ENCODE measurements at regions not wholly inside any gene's neighbourhood (a gene's known extent, or its start where the extent isn't known, plus 50 kb on each side); places are given as distances from the start of the nearest gene placed in this dataset.

DNA sequence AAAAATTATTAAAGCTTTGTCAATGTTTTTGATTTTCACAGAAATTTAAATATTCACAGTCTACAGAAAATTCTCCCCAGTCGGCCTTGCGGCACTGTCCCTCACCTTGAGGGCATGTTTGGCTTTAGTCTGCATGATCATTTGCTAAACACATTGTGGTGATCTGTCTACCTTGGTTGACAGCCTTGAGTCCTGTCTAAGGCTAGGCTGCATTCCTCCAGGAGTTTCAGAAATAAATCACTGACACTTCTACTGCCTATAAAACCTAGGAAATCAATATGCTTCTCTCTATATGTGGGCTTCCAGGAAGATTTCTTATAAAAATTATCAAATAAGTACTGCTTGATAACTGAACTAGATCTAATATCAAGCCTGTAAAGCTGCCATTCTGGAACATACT lies 430.7 kb upstream of the GRM3 start:
- DNase-seq (ENCODE audit: low spot score in 2 of 2) (no peak), ATAC-seq (ENCODE audit: low read depth) (no peak)
- H3K9me3 Mint-ChIP-seq: no peaks in the 10 kb centered on the region
- no peak overlapping the region for H3K27ac Mint-ChIP-seq
- no peaks in the 10 kb centered on the region for H3K4me1 Mint-ChIP-seq
- H3K36me3 Mint-ChIP-seq: no peaks in the 10 kb centered on the region
- H3K27me3 Mint-ChIP-seq: no peaks in the 10 kb centered on the region
- H3K4me3 Mint-ChIP-seq: no peak overlapping the region

DNA sequence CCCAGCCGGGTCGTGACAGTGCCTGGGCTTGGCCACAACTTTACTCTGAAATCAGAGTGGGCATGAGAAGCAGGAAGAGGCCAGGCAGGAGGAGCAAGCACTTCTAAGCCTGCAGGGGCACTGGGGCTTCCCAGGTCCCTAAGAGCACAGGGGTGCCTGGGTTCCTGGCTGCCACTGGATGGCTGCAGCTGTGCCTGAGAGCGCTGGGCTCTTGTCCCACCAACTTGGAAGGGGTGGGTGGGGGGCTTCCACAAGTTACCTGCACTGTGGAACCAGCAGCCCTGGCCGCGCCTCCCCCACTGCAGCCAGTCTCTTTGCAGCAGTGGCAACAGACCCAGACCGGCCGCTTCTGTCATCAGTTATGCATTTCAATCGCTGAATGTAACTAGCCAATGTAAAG lies 434.7 kb upstream of the GRM3 start:
- H3K4me1 Mint-ChIP-seq: no peaks in the 10 kb centered on the region
- H3K36me3 Mint-ChIP-seq: no peaks in the 10 kb centered on the region
- H3K27me3 Mint-ChIP-seq: no peaks in the 10 kb centered on the region
- H3K9me3 Mint-ChIP-seq: peaks cover 3% of the 10 kb centered on the region
- no peak overlapping the region for H3K27ac Mint-ChIP-seq
- ATAC-seq (ENCODE audit: low read depth) (no peak), DNase-seq (ENCODE audit: low spot score in 2 of 2) (no peak)
- no peak overlapping the region for H3K4me3 Mint-ChIP-seq

DNA sequence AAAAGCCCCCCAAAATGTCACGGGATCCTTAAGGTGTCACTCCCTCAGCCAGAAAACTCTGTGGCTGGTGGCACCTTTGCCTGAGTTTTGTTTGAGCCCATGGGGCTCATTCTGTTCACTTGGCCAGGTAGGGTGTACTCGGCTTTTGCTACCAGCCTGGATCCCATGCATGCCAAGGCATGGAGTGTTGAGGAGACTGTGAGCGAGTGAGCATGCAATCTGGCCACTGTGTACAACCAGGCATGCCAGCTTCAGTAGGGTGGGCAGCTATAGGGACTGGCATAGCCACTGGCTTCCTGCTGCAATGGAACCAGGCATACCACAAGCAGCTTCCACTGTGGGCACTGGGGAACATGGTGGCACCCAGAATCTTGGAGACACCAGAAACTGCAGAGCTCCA lies 436.0 kb upstream of the GRM3 start:
- ATAC-seq (ENCODE audit: low read depth) (no peak), DNase-seq (ENCODE audit: low spot score in 2 of 2) (no peak)
- H3K9me3 Mint-ChIP-seq: peaks cover 3% of the 10 kb centered on the region
- no peaks in the 10 kb centered on the region for H3K36me3 Mint-ChIP-seq
- no peak overlapping the region for H3K4me3 Mint-ChIP-seq
- no peaks in the 10 kb centered on the region for H3K4me1 Mint-ChIP-seq
- H3K27me3 Mint-ChIP-seq: no peaks in the 10 kb centered on the region
- no peak overlapping the region for H3K27ac Mint-ChIP-seq

DNA sequence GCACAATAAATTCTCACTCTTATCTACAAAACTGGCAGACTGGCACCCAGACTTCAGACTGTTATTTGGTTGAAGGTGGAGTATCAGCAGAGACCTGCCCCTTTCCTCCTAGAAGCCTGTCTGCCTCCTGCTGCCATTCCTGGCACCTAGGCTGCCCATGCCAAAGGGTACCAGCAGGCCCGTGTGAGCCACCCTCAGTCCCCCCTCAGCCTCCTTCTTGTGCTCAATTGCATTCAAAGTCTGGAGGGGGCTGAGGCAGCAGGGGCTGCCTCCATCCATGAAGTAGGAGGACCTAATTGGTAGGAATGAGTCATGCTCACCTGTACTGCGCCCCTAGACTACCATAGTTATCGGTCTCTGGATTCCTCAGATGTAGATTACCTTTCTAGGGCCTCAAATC lies 440.9 kb upstream of the GRM3 start:
- H3K4me1 Mint-ChIP-seq: no peaks in the 10 kb centered on the region
- H3K9me3 Mint-ChIP-seq: peaks cover 5% of the 10 kb centered on the region
- DNase-seq (ENCODE audit: low spot score in 2 of 2) (no peak), ATAC-seq (ENCODE audit: low read depth) (no peak)
- H3K4me3 Mint-ChIP-seq: no peak overlapping the region
- H3K27me3 Mint-ChIP-seq: no peaks in the 10 kb centered on the region
- H3K36me3 Mint-ChIP-seq: no peaks in the 10 kb centered on the region
- H3K27ac Mint-ChIP-seq: no peak overlapping the region

DNA sequence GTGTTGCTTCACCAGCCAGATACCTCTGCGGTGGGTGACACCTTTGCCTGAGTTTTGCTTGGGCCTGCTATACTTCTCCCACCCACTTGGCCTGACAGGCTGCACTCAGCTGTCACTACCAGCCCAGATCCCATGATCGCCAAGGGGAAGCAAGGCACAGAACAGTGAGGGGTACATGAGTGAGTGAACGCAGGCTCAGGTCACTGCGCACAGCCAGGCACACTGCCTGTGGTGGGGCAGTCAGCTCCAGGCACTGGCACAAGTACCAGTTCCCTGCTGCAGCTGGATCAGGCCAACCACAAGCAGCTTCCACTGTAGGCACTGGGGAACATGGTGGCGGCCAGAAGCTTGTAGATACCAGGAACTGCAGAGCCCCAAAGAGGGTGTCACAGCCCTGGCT lies 441.9 kb upstream of the GRM3 start:
- no peaks in the 10 kb centered on the region for H3K27me3 Mint-ChIP-seq
- no peak overlapping the region for H3K4me3 Mint-ChIP-seq
- no peaks in the 10 kb centered on the region for H3K4me1 Mint-ChIP-seq
- no peak overlapping the region for H3K27ac Mint-ChIP-seq
- ATAC-seq (ENCODE audit: low read depth) (no peak), DNase-seq (ENCODE audit: low spot score in 2 of 2) (no peak)
- H3K36me3 Mint-ChIP-seq: no peaks in the 10 kb centered on the region
- H3K9me3 Mint-ChIP-seq: peaks cover 5% of the 10 kb centered on the region

DNA sequence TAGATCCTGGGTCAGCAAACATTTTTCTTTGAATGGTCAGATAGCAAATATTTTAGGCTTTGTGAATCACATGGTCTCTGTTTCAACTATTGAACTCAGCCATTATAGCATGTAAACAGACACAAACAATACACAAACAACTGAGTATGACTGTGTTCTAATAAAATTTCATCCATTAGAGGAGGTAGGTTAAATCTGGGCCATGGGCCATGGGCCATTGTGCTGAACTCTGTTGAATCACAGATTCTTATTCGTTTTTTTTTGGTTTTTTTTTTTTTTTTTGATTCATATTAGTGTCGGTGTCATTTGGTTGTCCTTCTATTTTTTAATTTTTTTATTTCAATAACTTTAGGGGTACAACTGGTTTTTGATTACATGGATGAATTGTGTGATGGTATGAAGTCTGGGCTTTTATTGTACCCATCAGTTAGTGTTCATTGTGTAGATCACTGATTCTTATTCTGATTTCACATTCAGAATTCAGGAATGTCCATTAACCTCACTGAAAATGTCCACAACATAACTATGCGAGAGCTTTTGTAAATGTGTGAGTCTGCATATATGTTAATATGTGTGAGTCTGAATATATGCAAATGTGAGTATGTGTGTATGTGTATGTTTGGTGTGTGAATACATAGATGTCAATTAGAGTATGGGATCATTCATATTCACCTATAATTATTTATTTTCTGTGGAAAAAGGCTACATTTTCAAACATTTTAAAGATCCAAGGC lies 443.7 kb upstream of the GRM3 start:
- no peaks in the 10 kb centered on the region for H3K36me3 Mint-ChIP-seq
- DNase-seq (ENCODE audit: low spot score in 2 of 2) (no peak), ATAC-seq (ENCODE audit: low read depth) (no peak)
- H3K27ac Mint-ChIP-seq: no peak overlapping the region
- peaks cover 2% of the 10 kb centered on the region for H3K9me3 Mint-ChIP-seq
- no peaks in the 10 kb centered on the region for H3K4me1 Mint-ChIP-seq
- no peak overlapping the region for H3K4me3 Mint-ChIP-seq
- no peaks in the 10 kb centered on the region for H3K27me3 Mint-ChIP-seq

DNA sequence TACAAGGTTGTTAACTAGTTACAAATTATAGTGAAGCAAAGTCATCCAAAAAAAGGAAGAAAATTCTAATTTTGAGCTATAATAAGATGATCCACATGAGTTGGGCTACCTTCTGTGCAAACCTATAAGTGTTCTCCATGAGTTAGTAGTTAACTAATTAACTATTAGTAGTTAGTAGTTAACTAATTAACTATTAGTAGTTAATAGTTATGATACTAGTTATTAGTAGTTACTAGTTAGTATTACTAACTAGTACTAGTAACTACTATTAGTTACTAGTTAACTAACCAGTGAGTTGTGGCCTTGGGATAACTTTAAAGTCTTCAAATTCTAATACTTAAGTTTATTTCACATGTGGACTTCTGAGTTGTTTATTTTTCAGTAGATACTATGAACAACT lies 453.4 kb upstream of the GRM3 start:
- Mint-ChIP-seq H3K27ac (no peak overlapping the region), H3K9me3 (peaks cover 1% of the 10 kb centered on the region), H3K36me3 (no peaks in the 10 kb centered on the region), H3K27me3 (no peaks in the 10 kb centered on the region), H3K4me1 (no peaks in the 10 kb centered on the region), H3K4me3 (no peak overlapping the region)
- DNase-seq (ENCODE audit: low spot score in 2 of 2) (no peak), ATAC-seq (ENCODE audit: low read depth) (no peak)

DNA sequence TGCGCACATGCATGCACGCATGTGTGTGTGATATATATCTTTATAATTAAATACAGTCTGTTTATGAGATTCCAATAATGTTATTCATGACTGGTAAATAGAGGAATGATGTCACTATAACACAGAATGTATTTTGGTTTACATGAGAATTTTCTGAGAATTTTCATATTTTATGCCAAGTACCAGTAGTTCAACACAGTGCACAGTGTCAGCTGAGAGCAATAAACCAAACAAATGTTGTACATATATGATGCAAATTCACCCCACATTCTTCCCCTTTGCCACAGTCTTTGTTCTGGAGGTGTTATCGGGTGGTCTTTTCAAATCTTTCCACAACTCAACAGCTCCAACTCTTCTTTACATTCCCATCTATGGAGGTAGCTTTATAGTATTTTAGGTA lies 462.2 kb upstream of the GRM3 start:
- Mint-ChIP-seq H3K4me3 (no peak overlapping the region), H3K4me1 (no peaks in the 10 kb centered on the region), H3K27ac (no peak overlapping the region), H3K36me3 (no peaks in the 10 kb centered on the region), H3K27me3 (no peaks in the 10 kb centered on the region), H3K9me3 (peaks cover 5% of the 10 kb centered on the region)
- ATAC-seq (ENCODE audit: low read depth) (no peak), DNase-seq (ENCODE audit: low spot score in 2 of 2) (no peak)

DNA sequence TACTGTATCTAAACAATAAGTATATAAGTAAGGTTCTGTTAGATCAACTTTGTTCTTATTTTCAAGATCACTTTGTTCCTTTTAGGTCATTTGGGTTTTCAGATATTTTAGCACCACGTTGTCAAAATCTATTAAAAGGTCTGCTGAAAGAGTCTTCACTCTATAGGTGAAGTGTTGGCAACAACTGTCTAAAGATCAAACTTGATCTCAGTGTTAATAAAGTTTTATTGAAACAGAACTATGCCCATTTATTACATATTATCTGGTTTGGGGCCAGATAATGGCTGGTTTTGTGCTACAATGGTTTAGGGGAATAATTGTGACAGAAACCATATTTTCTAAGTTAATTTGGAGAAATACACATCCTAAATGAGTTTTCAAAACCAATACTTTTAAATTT lies 478.9 kb upstream of the GRM3 start:
- H3K4me3 Mint-ChIP-seq: no peak overlapping the region
- ATAC-seq (ENCODE audit: low read depth) (no peak), DNase-seq (ENCODE audit: low spot score in 2 of 2) (no peak)
- no peak overlapping the region for H3K27ac Mint-ChIP-seq
- H3K9me3 Mint-ChIP-seq: peaks cover 5% of the 10 kb centered on the region
- H3K36me3 Mint-ChIP-seq: no peaks in the 10 kb centered on the region
- H3K4me1 Mint-ChIP-seq: no peaks in the 10 kb centered on the region
- H3K27me3 Mint-ChIP-seq: no peaks in the 10 kb centered on the region

DNA sequence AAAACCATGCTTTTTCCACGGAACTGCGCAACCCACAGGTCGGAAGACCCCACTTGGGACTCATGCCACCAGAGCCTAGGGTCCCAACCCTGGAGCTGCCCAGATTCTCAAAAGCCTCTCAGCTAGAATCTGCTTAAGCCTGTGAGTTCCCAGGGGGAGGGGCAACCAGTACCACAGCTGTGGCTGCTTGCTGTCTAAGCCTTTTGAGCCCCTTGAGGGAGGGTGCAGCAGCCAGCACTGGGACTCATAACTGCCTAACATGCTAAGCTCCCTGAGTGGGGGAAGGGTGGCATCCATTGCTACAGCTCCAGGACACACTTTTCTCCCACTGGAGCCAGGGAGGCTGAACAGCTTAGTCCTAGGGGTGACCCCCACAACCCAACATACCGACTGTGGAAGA lies 485.6 kb upstream of the GRM3 start:
- Mint-ChIP-seq H3K36me3 (no peaks in the 10 kb centered on the region), H3K4me3 (no peak overlapping the region), H3K27ac (no peak overlapping the region), H3K27me3 (no peaks in the 10 kb centered on the region), H3K9me3 (peaks cover 7% of the 10 kb centered on the region), H3K4me1 (no peaks in the 10 kb centered on the region)
- ATAC-seq (ENCODE audit: low read depth) (no peak), DNase-seq (ENCODE audit: low spot score in 2 of 2) (no peak)

DNA sequence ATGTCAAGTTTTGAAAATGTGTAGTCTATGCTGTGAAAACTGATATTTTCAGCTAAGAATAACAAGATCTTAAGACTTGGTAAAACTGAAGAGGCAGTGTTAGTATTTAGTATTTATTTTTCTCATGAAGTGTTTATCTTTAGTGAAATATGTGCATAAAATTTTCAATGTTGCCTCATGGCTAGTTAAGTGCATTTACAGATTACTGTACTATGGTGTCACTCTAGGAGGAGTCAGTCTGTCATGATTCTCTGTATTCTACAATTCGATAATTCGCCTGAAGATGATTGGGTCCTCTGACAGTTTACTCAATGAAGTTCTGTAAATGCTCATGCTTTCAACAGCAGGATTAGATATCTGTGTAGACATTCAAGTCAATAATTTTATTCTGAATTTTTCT lies 488.1 kb upstream of the GRM3 start:
- Mint-ChIP-seq H3K9me3 (peaks cover 6% of the 10 kb centered on the region), H3K27me3 (no peaks in the 10 kb centered on the region)
- no peak for DNase-seq (ENCODE audit: low spot score in 2 of 2)

DNA sequence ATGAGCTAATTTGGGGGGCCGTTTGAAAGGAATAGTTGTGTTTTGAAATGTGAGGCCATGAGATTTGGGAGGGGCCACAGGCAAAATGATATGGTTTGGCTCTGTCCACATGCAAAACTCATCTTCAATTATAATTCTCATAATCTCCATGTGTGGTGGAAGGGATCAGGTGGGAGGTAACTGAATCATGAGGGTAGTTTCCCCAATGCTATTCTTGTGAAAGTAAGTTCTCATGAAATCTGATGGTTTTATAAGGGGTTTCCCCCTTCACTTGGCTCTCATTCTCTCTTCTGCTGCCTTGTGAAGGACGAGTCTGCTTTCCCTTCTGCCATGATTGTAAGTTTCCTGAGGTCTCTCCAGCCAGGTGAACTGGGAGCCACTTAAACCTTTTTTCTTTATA lies 490.8 kb upstream of the GRM3 start:
- peaks cover 1% of the 10 kb centered on the region for H3K9me3 Mint-ChIP-seq
- H3K27ac Mint-ChIP-seq: no peak overlapping the region
- DNase-seq (ENCODE audit: low spot score in 2 of 2): no peak
- no peak for ATAC-seq (ENCODE audit: low read depth)
- no peak overlapping the region for H3K4me3 Mint-ChIP-seq
- no peaks in the 10 kb centered on the region for H3K27me3 Mint-ChIP-seq
- H3K36me3 Mint-ChIP-seq: no peaks in the 10 kb centered on the region
- H3K4me1 Mint-ChIP-seq: no peaks in the 10 kb centered on the region

More for the DNA sequence above, 488.1 kb upstream of the GRM3 start:
- no peaks in the 10 kb centered on the region for H3K4me1 Mint-ChIP-seq
- ATAC-seq (ENCODE audit: low read depth): no peak
- no peak overlapping the region for H3K4me3 Mint-ChIP-seq
- no peak overlapping the region for H3K27ac Mint-ChIP-seq
- H3K36me3 Mint-ChIP-seq: no peaks in the 10 kb centered on the region

DNA sequence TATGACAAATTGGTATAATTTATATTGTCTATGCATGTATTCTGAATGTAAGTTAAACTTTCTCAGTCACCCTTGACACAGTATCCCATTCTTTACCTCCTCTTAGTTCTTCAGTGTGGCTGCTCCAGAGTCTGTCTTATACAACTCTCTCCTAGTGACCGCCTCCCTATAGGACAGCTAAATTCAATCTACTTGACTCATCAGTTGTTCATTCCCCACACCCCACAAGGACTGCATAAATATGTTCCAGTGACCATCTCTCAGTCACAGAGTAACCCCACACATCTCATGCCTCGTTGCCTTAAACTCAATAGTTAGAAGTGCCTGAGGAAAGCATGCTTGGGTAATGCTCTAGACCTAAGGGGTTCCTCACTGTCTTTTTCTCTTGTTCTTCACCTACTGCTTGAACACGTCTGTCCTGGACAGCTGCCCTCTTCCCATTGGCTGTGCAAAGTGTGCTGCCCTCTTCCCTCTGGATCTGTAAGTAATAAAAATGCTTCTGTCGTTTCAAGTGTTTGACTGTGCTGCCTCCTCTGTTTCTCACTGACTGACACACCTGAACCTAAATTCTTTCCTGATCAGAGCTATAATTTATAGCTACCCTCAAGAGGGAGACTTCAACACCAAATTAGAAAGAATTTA lies 494.6 kb upstream of the GRM3 start:
- Mint-ChIP-seq H3K4me1 (no peaks in the 10 kb centered on the region), H3K4me3 (no peak overlapping the region), H3K27ac (no peak overlapping the region), H3K36me3 (no peaks in the 10 kb centered on the region), H3K27me3 (no peaks in the 10 kb centered on the region), H3K9me3 (peaks cover 5% of the 10 kb centered on the region)
- no peak for DNase-seq (ENCODE audit: low spot score in 2 of 2)
- ATAC-seq (ENCODE audit: low read depth): no peak

DNA sequence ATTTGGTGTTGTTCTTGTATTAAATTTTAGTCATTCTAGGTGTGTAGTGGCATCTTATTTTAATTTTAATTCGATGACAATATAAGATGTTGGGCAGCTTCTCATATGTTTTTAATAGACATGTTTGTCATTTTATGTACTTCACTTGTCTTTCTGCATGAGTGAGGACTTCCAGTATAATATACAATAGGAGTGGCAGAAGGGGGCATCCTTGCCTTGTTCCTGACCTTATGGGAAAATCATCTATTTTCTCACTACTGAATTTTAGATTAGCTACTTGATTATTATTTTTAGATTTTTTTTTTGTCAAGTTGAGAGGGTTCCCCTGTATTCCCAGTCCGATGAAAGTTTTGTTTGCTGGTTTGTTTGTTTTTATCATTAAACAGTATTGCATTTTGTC lies 495.2 kb upstream of the GRM3 start:
- H3K27me3 Mint-ChIP-seq: no peaks in the 10 kb centered on the region
- no peaks in the 10 kb centered on the region for H3K4me1 Mint-ChIP-seq
- no peak overlapping the region for H3K27ac Mint-ChIP-seq
- DNase-seq (ENCODE audit: low spot score in 2 of 2) (no peak), ATAC-seq (ENCODE audit: low read depth) (no peak)
- peaks cover 5% of the 10 kb centered on the region for H3K9me3 Mint-ChIP-seq
- no peaks in the 10 kb centered on the region for H3K36me3 Mint-ChIP-seq
- no peak overlapping the region for H3K4me3 Mint-ChIP-seq

DNA sequence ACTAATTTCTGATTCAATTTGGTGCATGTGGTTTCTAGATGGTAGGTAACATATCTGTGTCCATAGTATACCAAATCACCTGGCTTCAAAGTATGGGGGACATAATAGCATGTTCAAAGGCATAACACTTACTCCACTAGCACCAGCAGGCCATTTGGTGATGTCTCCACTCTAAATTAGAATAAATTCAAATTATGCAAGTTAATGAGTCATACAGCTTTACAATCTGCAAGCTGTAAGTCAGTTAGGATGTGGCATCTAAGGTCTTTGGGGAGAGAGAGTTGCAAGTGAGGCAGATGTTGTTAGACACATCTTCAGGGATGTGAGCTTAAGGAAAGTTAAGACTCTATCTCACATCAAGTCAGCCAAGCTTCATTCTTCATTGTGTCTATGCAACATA lies 506.4 kb upstream of the GRM3 start:
- no peaks in the 10 kb centered on the region for H3K4me1 Mint-ChIP-seq
- no peaks in the 10 kb centered on the region for H3K27me3 Mint-ChIP-seq
- H3K9me3 Mint-ChIP-seq: no peaks in the 10 kb centered on the region
- DNase-seq (ENCODE audit: low spot score in 2 of 2) (no peak), ATAC-seq (ENCODE audit: low read depth) (no peak)
- H3K4me3 Mint-ChIP-seq: no peak overlapping the region
- H3K36me3 Mint-ChIP-seq: no peaks in the 10 kb centered on the region
- H3K27ac Mint-ChIP-seq: no peak overlapping the region

Measured in memory B cell (primary cell).